ENCODE measurements at regions not wholly inside any gene's neighbourhood (a gene's known extent, or its start where the extent isn't known, plus 50 kb on each side); places are given as distances from the start of the nearest gene placed in this dataset.
A peak's percentile ranks its signal among the peaks of the same experiment; 100 is the strongest.
"Not testable (repeated sequence)": the region's sequence is repeated elsewhere in the genome, so short reads cannot be mapped to it uniquely, and the experiment has no call there.

DNA sequence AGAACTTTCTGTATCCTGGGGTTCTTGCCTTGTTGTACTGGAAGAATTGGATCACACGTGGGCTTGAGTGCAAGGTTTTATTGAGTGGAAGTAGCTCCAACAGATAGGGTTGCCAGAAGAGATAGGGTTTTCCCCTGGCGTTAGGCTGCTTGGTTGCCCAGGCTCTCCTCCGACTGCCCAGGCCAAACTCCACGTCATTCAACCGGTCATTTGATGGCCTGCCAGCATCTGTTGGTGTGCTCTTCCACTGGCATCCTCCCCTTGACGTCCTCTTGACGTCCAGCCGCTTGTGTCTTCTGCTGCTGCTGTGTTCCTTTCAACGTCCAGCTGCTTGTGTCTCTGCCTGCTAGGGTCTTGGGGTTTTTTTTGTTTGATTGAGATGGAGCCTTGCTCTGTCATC, 111.2 kb upstream of the XIST start:
- Histone ChIP-seq H3K27me3 (no peaks in the 10 kb centered on the region), H3K4me3 (ENCODE audit: low read depth in 1 of 2, low read length in 1 of 2) (no peak overlapping the region), H3K4me1 (ENCODE audit: control insufficient read depth in 1 of 2, insufficient read depth in 1 of 2, low read depth in 1 of 2, low read length in 1 of 2) (no peaks in the 10 kb centered on the region), H3K9me3 (no peaks in the 10 kb centered on the region), H3K36me3 (no peaks in the 10 kb centered on the region), H3K27ac (no peak overlapping the region)
- TF ChIP-seq, protein P1, sequence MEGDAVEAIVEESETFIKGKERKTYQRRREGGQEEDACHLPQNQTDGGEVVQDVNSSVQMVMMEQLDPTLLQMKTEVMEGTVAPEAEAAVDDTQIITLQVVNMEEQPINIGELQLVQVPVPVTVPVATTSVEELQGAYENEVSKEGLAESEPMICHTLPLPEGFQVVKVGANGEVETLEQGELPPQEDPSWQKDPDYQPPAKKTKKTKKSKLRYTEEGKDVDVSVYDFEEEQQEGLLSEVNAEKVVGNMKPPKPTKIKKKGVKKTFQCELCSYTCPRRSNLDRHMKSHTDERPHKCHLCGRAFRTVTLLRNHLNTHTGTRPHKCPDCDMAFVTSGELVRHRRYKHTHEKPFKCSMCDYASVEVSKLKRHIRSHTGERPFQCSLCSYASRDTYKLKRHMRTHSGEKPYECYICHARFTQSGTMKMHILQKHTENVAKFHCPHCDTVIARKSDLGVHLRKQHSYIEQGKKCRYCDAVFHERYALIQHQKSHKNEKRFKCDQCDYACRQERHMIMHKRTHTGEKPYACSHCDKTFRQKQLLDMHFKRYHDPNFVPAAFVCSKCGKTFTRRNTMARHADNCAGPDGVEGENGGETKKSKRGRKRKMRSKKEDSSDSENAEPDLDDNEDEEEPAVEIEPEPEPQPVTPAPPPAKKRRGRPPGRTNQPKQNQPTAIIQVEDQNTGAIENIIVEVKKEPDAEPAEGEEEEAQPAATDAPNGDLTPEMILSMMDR (IDR thresholded peaks at IDR 0.05) = no peak

DNA sequence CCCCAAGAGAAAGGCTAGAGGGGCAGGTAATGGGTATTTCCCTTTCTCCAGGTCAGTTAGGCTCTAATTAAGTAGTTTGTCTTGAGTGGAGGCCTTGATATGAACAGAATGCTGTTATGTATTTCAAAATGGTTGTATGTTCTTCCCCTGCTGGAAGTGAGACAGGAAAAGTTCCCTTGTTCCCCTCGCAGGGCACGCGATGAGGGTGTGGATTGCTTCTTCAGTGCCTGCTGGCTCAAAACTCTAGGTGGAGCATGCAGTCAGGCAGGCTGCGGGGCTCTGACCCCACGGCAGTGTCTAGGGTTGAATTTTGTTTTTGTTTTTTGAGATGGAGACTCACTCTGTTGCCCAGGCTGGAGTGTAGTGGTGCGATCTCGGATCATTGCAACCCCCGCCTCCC, 110.4 kb upstream of the XIST start:
- no peaks in the 10 kb centered on the region for H3K36me3 ChIP-seq
- TF ChIP-seq, protein P1 (IDR thresholded peaks at IDR 0.05) = no peak
- peaks cover 4 to 5% of the 10 kb centered on the region in 2 experiments for H3K4me1 ChIP-seq (ENCODE audit: control insufficient read depth in 1 of 2, insufficient read depth in 1 of 2, low read depth in 1 of 2, low read length in 1 of 2)
- no peak overlapping the region for H3K27ac ChIP-seq
- no peak overlapping the region for H3K4me3 ChIP-seq (ENCODE audit: low read depth in 1 of 2, low read length in 1 of 2)
- no peaks in the 10 kb centered on the region for H3K27me3 ChIP-seq
- H3K9me3 ChIP-seq = no peaks in the 10 kb centered on the region

DNA sequence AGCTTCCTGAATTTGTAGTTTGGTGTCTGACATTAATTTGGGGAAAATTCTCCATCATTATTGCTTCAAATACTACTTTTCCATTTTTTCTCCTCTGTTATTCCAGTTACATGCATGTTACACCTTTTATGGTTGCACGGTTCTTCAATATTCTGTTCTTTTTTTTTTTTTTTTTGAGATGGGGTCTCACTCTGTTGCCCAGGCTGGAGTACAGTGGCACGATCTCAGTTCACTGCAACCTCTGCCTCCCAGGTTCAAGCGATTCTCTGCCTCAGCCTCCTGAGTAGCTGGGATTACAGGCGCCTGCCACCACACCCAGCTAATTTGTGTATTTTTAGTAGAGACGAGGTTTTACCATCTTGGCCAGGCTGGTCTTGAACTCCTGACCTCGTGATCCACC, 109.4 kb upstream of the XIST start:
- H3K27me3 ChIP-seq; H3K36me3 ChIP-seq; H3K9me3 ChIP-seq; H3K27ac ChIP-seq; H3K4me3 ChIP-seq (ENCODE audit: low read depth in 1 of 2, low read length in 1 of 2): not testable (repeated sequence)
- peaks cover 13 to 16% of the 10 kb centered on the region in 2 experiments for H3K4me1 ChIP-seq (ENCODE audit: control insufficient read depth in 1 of 2, insufficient read depth in 1 of 2, low read depth in 1 of 2, low read length in 1 of 2)

DNA sequence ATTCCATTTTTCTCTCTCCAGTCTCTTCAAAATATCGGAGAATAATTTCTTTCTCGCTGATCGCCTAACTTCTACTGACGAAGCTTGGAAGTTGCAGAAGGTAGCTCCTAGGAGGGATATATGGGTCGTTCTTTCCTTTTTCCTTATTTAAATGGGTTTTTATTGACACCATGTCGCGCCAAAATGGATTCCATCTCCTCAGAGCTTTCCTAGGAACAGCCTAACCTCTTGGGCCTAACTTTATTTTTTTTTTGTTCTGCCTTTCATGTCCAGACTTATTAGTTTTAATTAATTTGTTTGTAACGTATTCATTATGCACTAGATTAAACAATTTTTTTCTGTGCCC, 92.0 kb upstream of the XIST start:
- TF ChIP-seq, protein P1 (IDR thresholded peaks at IDR 0.05) = no peak
- Histone ChIP-seq H3K9me3 (no peaks in the 10 kb centered on the region), H3K4me1 (ENCODE audit: control insufficient read depth in 1 of 2, insufficient read depth in 1 of 2, low read depth in 1 of 2, low read length in 1 of 2) (peaks cover 8 to 38% of the 10 kb centered on the region in 2 experiments), H3K27ac (peak overlapping the region; percentile 87), H3K27me3 (no peaks in the 10 kb centered on the region), H3K4me3 (ENCODE audit: low read depth in 1 of 2, low read length in 1 of 2) (peak overlapping the region; percentile 66 to 77), H3K36me3 (peaks cover 6% of the 10 kb centered on the region)

DNA sequence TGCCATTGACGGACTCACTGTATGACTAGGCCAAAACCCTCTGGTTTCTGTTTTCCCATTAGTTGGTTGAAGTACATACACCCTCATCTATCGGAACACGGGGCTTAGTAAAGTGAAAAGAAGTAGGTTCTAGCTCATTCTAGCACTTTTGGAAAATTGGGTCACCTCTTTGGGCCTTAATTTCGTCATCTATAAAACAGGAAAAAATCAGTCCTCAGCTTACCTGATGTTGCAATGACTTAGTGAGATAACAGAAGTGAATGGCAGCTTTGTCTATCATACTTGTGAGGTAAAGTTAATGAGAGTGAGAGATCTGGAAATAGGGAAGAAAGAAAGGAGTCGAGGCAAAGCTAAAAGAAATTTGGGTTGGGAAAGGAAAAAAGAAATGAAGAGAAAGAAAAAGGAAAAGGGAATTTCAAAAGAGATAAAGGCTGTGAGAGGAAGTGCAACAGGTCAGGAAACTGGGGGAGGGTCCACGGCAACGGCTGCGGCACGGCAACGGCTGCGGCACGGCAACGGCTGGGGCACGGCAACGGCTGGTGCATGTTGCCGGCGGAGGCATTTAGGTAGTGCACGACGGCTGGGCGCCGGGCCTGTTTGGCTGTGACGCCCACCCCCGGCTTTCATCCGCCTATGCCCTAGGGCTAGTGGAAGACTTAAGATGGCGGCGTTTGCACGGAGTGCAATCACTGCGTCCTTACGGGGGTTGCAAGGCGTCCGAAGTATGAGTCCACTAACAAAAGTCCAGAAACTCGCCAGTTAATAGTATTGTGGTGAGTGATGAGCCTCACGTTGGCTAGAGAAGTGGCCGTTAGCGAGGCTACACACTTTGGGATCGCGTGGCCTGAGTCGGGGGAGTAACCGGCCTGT, 91.4 kb upstream of the XIST start:
- Histone ChIP-seq H3K9me3 (no peaks in the 10 kb centered on the region), H3K4me3 (ENCODE audit: low read depth in 1 of 2, low read length in 1 of 2) (peak overlapping the region; percentile 66 to 77), H3K36me3 (peaks cover 2% of the 10 kb centered on the region), H3K27me3 (no peaks in the 10 kb centered on the region), H3K27ac (peak overlapping the region; percentile 87), H3K4me1 (ENCODE audit: control insufficient read depth in 1 of 2, insufficient read depth in 1 of 2, low read depth in 1 of 2, low read length in 1 of 2) (peaks cover 8 to 38% of the 10 kb centered on the region in 2 experiments)
- TF ChIP-seq, protein P1 (IDR thresholded peaks at IDR 0.05) = no peak

DNA sequence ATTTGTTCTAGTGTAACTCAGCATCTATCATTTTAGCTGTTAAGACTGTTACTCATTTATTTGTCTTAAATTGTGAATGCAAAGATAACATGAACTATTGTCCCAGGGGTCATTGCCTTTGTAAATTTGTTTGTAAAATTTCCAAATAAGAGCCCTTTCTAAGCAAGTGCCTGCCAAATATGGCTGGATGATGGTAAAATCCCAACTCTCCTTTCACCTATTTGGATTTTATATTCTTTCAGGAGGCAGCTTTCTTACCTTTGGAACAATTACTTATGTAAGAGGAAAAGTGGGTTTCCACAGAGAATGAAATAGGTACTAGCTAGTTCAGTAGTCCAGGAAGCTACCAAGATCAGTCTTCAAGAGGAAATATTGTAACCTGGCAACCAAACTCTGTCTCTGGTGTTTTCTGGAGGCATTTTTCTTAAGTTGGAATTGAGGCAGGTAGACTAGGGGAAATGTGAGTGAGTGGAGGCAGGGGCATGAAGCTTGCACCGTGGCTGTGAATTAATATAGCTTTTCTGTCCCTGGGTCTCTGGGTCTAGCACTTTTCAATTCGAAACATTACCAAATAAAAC, 88.5 kb upstream of the XIST start:
- TF ChIP-seq, protein P1 (IDR thresholded peaks at IDR 0.05) = no peak

DNA sequence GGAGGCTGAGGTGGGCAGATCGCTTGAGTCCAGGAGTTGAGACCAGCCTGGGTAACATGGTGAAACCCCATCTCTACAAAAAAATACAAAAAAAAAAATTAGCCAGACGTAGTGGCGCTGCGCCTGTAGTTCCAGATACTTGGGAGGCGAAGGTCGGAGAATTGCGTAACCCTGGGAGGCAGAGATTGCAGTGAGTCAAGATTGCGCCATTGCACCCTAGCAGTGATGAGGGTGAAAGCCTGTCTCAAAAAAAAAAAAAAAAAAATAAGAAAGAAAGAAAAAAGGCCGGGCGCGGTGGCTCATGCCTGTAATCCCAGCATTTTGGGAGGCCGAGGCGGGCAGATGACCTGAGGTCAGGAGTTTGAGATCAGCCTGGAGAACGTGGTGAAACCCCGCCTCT, 85.3 kb upstream of the XIST start:
- H3K27ac ChIP-seq; H3K36me3 ChIP-seq; H3K9me3 ChIP-seq; H3K27me3 ChIP-seq; H3K4me3 ChIP-seq (ENCODE audit: low read depth in 1 of 2, low read length in 1 of 2): not testable (repeated sequence)
- H3K4me1 ChIP-seq (ENCODE audit: control insufficient read depth in 1 of 2, insufficient read depth in 1 of 2, low read depth in 1 of 2, low read length in 1 of 2) = peaks cover 0 to 20% of the 10 kb centered on the region in 2 experiments

More for the DNA sequence above, 88.5 kb upstream of the XIST start:
- H3K4me1 ChIP-seq (ENCODE audit: control insufficient read depth in 1 of 2, insufficient read depth in 1 of 2, low read depth in 1 of 2, low read length in 1 of 2) = peaks cover 8 to 43% of the 10 kb centered on the region in 2 experiments
- no peak overlapping the region for H3K4me3 ChIP-seq (ENCODE audit: low read depth in 1 of 2, low read length in 1 of 2)
- H3K27me3 ChIP-seq = no peaks in the 10 kb centered on the region
- H3K27ac ChIP-seq = no peak overlapping the region
- H3K36me3 ChIP-seq = no peaks in the 10 kb centered on the region
- H3K9me3 ChIP-seq = no peaks in the 10 kb centered on the region
